ENCODE measurements at regions not wholly inside any gene's neighbourhood (a gene's known extent, or its start where the extent isn't known, plus 50 kb on each side); places are given as distances from the start of the nearest gene placed in this dataset.

DNA sequence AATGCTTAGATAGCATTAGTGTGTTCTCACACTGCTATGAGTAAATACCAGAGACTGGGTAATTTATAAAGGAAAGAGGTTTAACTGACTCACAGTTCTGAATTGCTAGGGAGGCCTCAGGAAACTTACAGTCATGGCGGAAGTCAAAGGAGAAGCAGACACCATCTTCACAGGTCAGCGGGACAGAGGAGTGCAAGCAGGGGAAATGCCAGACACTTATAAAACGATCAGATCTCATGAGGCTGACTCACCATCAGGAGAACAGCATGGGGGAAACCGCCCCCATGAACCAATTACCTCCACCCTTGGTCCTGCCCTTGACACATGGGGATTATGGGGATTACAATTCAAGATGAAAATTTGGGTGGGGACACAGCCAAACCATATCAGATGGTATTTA is 381.5 kb upstream of the DPPA4 start:
- ChIA-PET POLR2A (no interaction called here), CTCF (no interaction called here)
- DNase-seq (ENCODE audit: low spot score): no peak
- no peak for ATAC-seq
- H3K27me3 Mint-ChIP-seq (ENCODE audit: low read depth): no peaks in the 10 kb centered on the region; the same call in 1 of the 2 replicates
- peaks cover 6% of the 10 kb centered on the region for H3K9me3 Mint-ChIP-seq
- H3K27ac Mint-ChIP-seq: no peak overlapping the region; the same call in 1 of the 2 replicates
- H3K36me3 Mint-ChIP-seq: no peaks in the 10 kb centered on the region
- no peak for TF ChIP-seq RORB (CRISPR knock-in tag; IDR thresholded peaks at IDR 0.05)
- no peak for TF ChIP-seq ZBTB43 (CRISPR knock-in tag; IDR thresholded peaks at IDR 0.05)
- TF ChIP-seq, protein P1, sequence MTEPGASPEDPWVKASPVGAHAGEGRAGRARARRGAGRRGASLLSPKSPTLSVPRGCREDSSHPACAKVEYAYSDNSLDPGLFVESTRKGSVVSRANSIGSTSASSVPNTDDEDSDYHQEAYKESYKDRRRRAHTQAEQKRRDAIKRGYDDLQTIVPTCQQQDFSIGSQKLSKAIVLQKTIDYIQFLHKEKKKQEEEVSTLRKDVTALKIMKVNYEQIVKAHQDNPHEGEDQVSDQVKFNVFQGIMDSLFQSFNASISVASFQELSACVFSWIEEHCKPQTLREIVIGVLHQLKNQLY (CRISPR knock-in tag; IDR thresholded peaks at IDR 0.05): no peak
- no peak overlapping the region for H3K4me3 Mint-ChIP-seq
- H3K4me1 Mint-ChIP-seq: peaks cover 3% of the 10 kb centered on the region

- DNase-seq (ENCODE audit: low spot score) (no peak), ATAC-seq (no peak)
- H3K9me3 Mint-ChIP-seq: peaks cover 6% of the 10 kb centered on the region
- H3K27me3 Mint-ChIP-seq (ENCODE audit: low read depth): no peaks in the 10 kb centered on the region
- CTCF ChIA-PET: interaction anchor here (2.1 kb wide), 1 partner anchor 197 kb away, joined by 6 read pairs; no protein-coding TSS in a partner anchor
- H3K27ac Mint-ChIP-seq: no peak overlapping the region
- H3K4me3 Mint-ChIP-seq: no peak overlapping the region
- H3K36me3 Mint-ChIP-seq: 0 out of 2 replicates have a peak, but pooled peaks cover 5% of the 10 kb centered on the region
- POLR2A ChIA-PET: no interaction called here
- H3K4me1 Mint-ChIP-seq: no peaks in the 10 kb centered on the region
- no peak for TF ChIP-seq ZNF671 (CRISPR knock-in tag; IDR thresholded peaks at IDR 0.05)
- no peak for TF ChIP-seq PRRX2 (CRISPR knock-in tag; IDR thresholded peaks at IDR 0.05)
- TF ChIP-seq ATF3 (CRISPR knock-in tag; conservative IDR thresholded peaks at IDR 0.05): no peak
- TF ChIP-seq, protein P2, sequence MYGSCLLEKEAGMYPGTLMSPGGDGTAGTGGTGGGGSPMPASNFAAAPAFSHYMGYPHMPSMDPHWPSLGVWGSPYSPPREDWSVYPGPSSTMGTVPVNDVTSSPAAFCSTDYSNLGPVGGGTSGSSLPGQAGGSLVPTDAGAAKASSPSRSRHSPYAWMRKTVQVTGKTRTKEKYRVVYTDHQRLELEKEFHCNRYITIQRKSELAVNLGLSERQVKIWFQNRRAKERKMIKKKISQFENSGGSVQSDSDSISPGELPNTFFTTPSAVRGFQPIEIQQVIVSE (CRISPR knock-in tag; IDR thresholded peaks at IDR 0.05; ENCODE audit: borderline replicate concordance): no peak
- TF ChIP-seq KAT7 (CRISPR knock-in tag; IDR thresholded peaks at IDR 0.05; ENCODE audit: borderline replicate concordance): no peak
- TF ChIP-seq ZSCAN18 (CRISPR knock-in tag; IDR thresholded peaks at IDR 0.05): no peak
- TF ChIP-seq ZNF121 (CRISPR knock-in tag; IDR thresholded peaks at IDR 0.05): no peak
- TF ChIP-seq GTF2I (CRISPR knock-in tag; conservative IDR thresholded peaks at IDR 0.05): no peak
- no peak for TF ChIP-seq ZNF317 (CRISPR knock-in tag; IDR thresholded peaks at IDR 0.05; ENCODE audit: borderline replicate concordance, low read depth)
- no peak for TF ChIP-seq CREB1 (CRISPR knock-in tag; IDR thresholded peaks at IDR 0.05)
- TF ChIP-seq GRHL2 (CRISPR knock-in tag; IDR thresholded peaks at IDR 0.05; ENCODE audit: insufficient replicate concordance, severe bottlenecking): no peak
- no peak for TF ChIP-seq ZNF263 (CRISPR knock-in tag; IDR thresholded peaks at IDR 0.05; ENCODE audit: low read depth)
- no peak for TF ChIP-seq EMX1 (CRISPR knock-in tag; IDR thresholded peaks at IDR 0.05)
- TF ChIP-seq HMGA2 (CRISPR knock-in tag; IDR thresholded peaks at IDR 0.05): no peak
- no peak for TF ChIP-seq ERG (CRISPR knock-in tag; IDR thresholded peaks at IDR 0.05)
- TF ChIP-seq, protein P3, sequence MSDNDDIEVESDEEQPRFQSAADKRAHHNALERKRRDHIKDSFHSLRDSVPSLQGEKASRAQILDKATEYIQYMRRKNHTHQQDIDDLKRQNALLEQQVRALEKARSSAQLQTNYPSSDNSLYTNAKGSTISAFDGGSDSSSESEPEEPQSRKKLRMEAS (CRISPR knock-in tag; IDR thresholded peaks at IDR 0.05): no peak
- no peak for TF ChIP-seq OVOL2 (CRISPR knock-in tag; IDR thresholded peaks at IDR 0.05; ENCODE audit: borderline replicate concordance)
- no peak for TF ChIP-seq NFE2L1 (CRISPR knock-in tag; IDR thresholded peaks at IDR 0.05)
- no peak for TF ChIP-seq AFF4 (CRISPR knock-in tag; IDR thresholded peaks at IDR 0.05; ENCODE audit: borderline replicate concordance)
Measured at GRCh38 chr3:109728861-109729494, 391.6 kb upstream of the DPPA4 start.

Data from WTC11 (cell line).